ENCODE measurements at regions not wholly inside any gene's neighbourhood (a gene's known extent, or its start where the extent isn't known, plus 50 kb on each side); places are given as distances from the start of the nearest gene placed in this dataset.

GRCh38 chr20:7010527-7010926 lies 243.0 kb downstream of the BMP2 start:
- TF ChIP-seq CTCF (IDR thresholded peaks at IDR 0.05; ENCODE audit: insufficient read depth, low read length, poor library complexity, severe bottlenecking): no peak
- no peak for TF ChIP-seq EZH2phosphoT487 (conservative IDR thresholded peaks at IDR 0.05; ENCODE audit: low read length)
